SK-N-SH (cell line): ENCODE measurements at regions not wholly inside any gene's neighbourhood (a gene's known extent, or its start where the extent isn't known, plus 50 kb on each side); places are given as distances from the start of the nearest gene placed in this dataset.

ENCODE experiments used
- CTCF ChIA-PET: fragments of 300-600, 350-600 bp; formaldehyde crosslinking; extraction: SDS; loops from one replicate; lab custom pipeline; 2021; lab: Yijun Ruan, JAX
- POLR2A ChIA-PET: fragments of 350-600 bp; sonication (Branson Sonifier 250); formaldehyde crosslinking; extraction: SDS; loops from one replicate; lab custom pipeline; 2020; ENCODE audit warnings: antibody characterized with exemption, inconsistent platforms; lab: Yijun Ruan, JAX
- DNase-seq: peaks from one replicate; pipeline ENCODE4 v3.0.0; 2012
- H2AFZ ChIP-seq: fragments of 200-600 bp; sonication (generic); 2 replicates; pipeline ENCODE4 v1.8.1; 2016; ENCODE audit warnings: antibody characterized with exemption, mild to moderate bottlenecking, low read depth
- H3F3A ChIP-seq: fragments of 200-600 bp; sonication (generic); replicated peaks from 2 replicates; pipeline ENCODE3; 2016; ENCODE audit warnings: antibody characterized with exemption, mild to moderate bottlenecking; ENCODE audit not compliant: insufficient read depth
- H3K27ac ChIP-seq, 2 experiments: fragments of 200-500 bp in 1 of 2; fragments of 200-600 bp in 1 of 2; sonication (Bioruptor generic) in 1 of 2; sonication (generic), shearing (Covaris generic) in 1 of 2; 2 replicates each; pipeline versions ENCODE4 v1.5.1 to v1.6.1; 2014 to 2016; ENCODE audit warnings: low read depth in 2 of 2, inconsistent platforms in 1 of 2, low read length in 1 of 2, mild to moderate bottlenecking in 1 of 2, mixed read lengths in 1 of 2
- H3K27me3 ChIP-seq: fragments of 200-600 bp; sonication (generic), shearing (Covaris generic); 2 replicates; pipeline ENCODE4 v1.6.1; 2016; ENCODE audit warnings: mixed run types; ENCODE audit not compliant: insufficient read depth
- H3K36me3 ChIP-seq, 2 experiments: fragments of 200-500 bp in 1 of 2; fragments of 200-600 bp in 1 of 2; sonication (Bioruptor generic) in 1 of 2; sonication (generic) in 1 of 2; replicated peaks in 1 of 2; 2 replicates each; pipeline versions ENCODE3 to v1.5.1; 2014 to 2016; ENCODE audit warnings: low read length in 1 of 2, mild to moderate bottlenecking in 1 of 2; ENCODE audit not compliant: insufficient read depth in 2 of 2, control insufficient read depth in 1 of 2
- H3K4me1 ChIP-seq, 2 experiments: fragments of 200-500 bp in 1 of 2; fragments of 200-600 bp in 1 of 2; sonication (Bioruptor generic) in 1 of 2; sonication (generic), shearing (Covaris generic) in 1 of 2; 2 replicates each; pipeline versions ENCODE4 v1.5.1 to v1.6.1; 2014 to 2016; ENCODE audit warnings: low read depth in 1 of 2, low read length in 1 of 2, mixed run types in 1 of 2; ENCODE audit not compliant: insufficient read depth in 2 of 2, control insufficient read depth in 1 of 2
- H3K4me2 ChIP-seq: fragments of 200-600 bp; sonication (generic), shearing (Covaris generic); 2 replicates; pipeline ENCODE4 v1.6.1; 2017; ENCODE audit warnings: mixed run types
- H3K4me3 ChIP-seq, 2 experiments: fragments of 200-500 bp in 1 of 2; fragments of 200-600 bp in 1 of 2; sonication (Bioruptor generic) in 1 of 2; sonication (generic), shearing (Covaris generic) in 1 of 2; 2 replicates each; pipeline versions ENCODE4 v1.5.1 to v1.8.1; 2014 to 2016; ENCODE audit warnings: low read depth in 2 of 2, inconsistent platforms in 1 of 2, low read length in 1 of 2, mild to moderate bottlenecking in 1 of 2, mixed read lengths in 1 of 2, moderate library complexity in 1 of 2
- H3K79me2 ChIP-seq: fragments of 200-600 bp; sonication (generic); 2 replicates; pipeline ENCODE4 v1.8.1; 2017; ENCODE audit warnings: mild to moderate bottlenecking; ENCODE audit not compliant: insufficient read depth
- H3K9ac ChIP-seq: fragments of 200-600 bp; sonication (generic); 2 replicates; pipeline ENCODE4 v1.6.1; 2017; ENCODE audit warnings: mixed run types
- H3K9me2 ChIP-seq: fragments of 200-600 bp; sonication (generic); 2 replicates; pipeline ENCODE4 v1.6.1; 2017; ENCODE audit warnings: mixed run types
- H3K9me3 ChIP-seq: fragments of 200-600 bp; sonication (generic); 2 replicates; pipeline ENCODE4 v1.6.1; 2017; ENCODE audit warnings: mixed run types, mild to moderate bottlenecking, moderate library complexity
- H4K20me1 ChIP-seq: fragments of 200-600 bp; sonication (generic); 2 replicates; pipeline ENCODE4 v1.6.1; 2017; ENCODE audit warnings: mild to moderate bottlenecking, mixed run types; ENCODE audit not compliant: insufficient read depth
- EP300 ChIP-seq, 2 experiments: IDR thresholded peaks; 2 replicates each; pipeline versions ENCODE4 v1.4.0 to v1.6.1; 2012; ENCODE audit warnings: borderline replicate concordance in 1 of 2, low read depth in 1 of 2, low read length in 1 of 2
- EZH2phosphoT487 ChIP-seq: fragments of 200-600 bp; sonication (generic); IDR thresholded peaks from 2 replicates; pipeline ENCODE4 v1.6.1; 2017; ENCODE audit warnings: low read depth, mixed run types, mild to moderate bottlenecking, antibody characterized with exemption, moderate library complexity, borderline replicate concordance
- FOXJ3 ChIP-seq: sonication (generic); formaldehyde crosslinking; IDR thresholded peaks from 2 replicates; pipeline ENCODE4 v1.5.1; 2020; ENCODE audit warnings: mild to moderate bottlenecking, missing genetic modification reagents
- RAD21 ChIP-seq: IDR thresholded peaks from 2 replicates; pipeline ENCODE4 v1.6.1; 2012; ENCODE audit warnings: mild to moderate bottlenecking, low read length
- RXRA ChIP-seq: IDR thresholded peaks from 2 replicates; pipeline ENCODE4 v1.4.0; 2012; ENCODE audit warnings: low read depth, mild to moderate bottlenecking, borderline replicate concordance
- TCF12 ChIP-seq: IDR thresholded peaks from 2 replicates; pipeline ENCODE4 v1.4.0; 2012
- TEAD4 ChIP-seq: IDR thresholded peaks from 2 replicates; pipeline ENCODE4 v1.4.0; 2012; ENCODE audit warnings: mild to moderate bottlenecking, borderline replicate concordance; ENCODE audit not compliant: insufficient read depth
- WGBS: methylation state at CpG from one replicate; pipeline ENCODE4 v1.1.6; 2017; ENCODE audit warnings: low lambda C conversion rate; 5-methylcytosine and 5-hydroxymethylcytosine counted together
- TF ChIP-seq, protein P1 (sequence below): fragments of 150-350 bp; IDR thresholded peaks from 2 replicates; pipeline ENCODE4 v1.6.1; 2016; ENCODE audit warnings: mild to moderate bottlenecking, low read depth, low read length
- TF ChIP-seq, protein P2 (sequence below): IDR thresholded peaks from 2 replicates; pipeline ENCODE4; 2012
- TF ChIP-seq, protein P3 (sequence below): fragments of 150-350 bp; IDR thresholded peaks from 2 replicates; pipeline ENCODE4 v1.6.1; 2017; ENCODE audit warnings: antibody characterized with exemption, low read length, low read depth, borderline replicate concordance
- TF ChIP-seq, protein P4 (sequence below): IDR thresholded peaks from 2 replicates; pipeline ENCODE4 v1.4.0; 2012; ENCODE audit warnings: low read depth

DNA sequence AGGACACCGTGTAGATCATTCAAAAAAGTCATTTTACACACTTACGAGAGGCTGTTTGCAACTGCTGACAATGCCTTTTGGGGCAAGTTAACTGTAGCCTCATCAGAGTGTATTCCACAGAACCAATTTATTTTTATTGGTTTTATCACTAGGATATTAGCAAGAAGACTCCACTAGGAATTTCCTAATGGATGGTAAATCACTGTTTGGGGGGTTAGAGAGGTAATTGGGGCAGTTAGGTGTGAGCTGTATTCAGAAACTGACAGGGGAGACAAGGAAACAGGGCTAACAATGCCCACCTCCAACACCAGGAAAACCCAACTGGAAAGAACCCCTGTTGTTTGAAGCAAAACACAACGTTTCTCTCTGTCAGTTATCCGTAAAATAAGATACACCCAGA, 383.0 kb upstream of the SHH start:
- Histone ChIP-seq H3K4me2 (no peak overlapping the region), H3K27me3 (peaks cover 77% of the 10 kb centered on the region), H4K20me1 (no peaks in the 10 kb centered on the region), H3K9ac (no peak overlapping the region), H3K36me3 (no peaks in the 10 kb centered on the region), H3K9me3 (no peaks in the 10 kb centered on the region), H3K4me3 (no peak overlapping the region), H3K4me1 (no peaks in the 10 kb centered on the region), H3K9me2 (no peaks in the 10 kb centered on the region), H3K79me2 (no peaks in the 10 kb centered on the region), H3F3A (no peaks in the 10 kb centered on the region), H3K27ac (no peak overlapping the region), H2AFZ (no peak overlapping the region)
- TF ChIP-seq RAD21 (no peak), EP300 (IDR thresholded peaks at IDR 0.05; ENCODE audit: borderline replicate concordance in 1 of 2, low read depth in 1 of 2, low read length in 1 of 2) (no peak), TEAD4 (no peak), FOXJ3 (CRISPR knock-in tag) (no peak), EZH2phosphoT487 (no peak), TCF12 (no peak)
- TF ChIP-seq, protein P1, sequence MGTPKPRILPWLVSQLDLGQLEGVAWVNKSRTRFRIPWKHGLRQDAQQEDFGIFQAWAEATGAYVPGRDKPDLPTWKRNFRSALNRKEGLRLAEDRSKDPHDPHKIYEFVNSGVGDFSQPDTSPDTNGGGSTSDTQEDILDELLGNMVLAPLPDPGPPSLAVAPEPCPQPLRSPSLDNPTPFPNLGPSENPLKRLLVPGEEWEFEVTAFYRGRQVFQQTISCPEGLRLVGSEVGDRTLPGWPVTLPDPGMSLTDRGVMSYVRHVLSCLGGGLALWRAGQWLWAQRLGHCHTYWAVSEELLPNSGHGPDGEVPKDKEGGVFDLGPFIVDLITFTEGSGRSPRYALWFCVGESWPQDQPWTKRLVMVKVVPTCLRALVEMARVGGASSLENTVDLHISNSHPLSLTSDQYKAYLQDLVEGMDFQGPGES, result no peak
- TF ChIP-seq, protein P2, sequence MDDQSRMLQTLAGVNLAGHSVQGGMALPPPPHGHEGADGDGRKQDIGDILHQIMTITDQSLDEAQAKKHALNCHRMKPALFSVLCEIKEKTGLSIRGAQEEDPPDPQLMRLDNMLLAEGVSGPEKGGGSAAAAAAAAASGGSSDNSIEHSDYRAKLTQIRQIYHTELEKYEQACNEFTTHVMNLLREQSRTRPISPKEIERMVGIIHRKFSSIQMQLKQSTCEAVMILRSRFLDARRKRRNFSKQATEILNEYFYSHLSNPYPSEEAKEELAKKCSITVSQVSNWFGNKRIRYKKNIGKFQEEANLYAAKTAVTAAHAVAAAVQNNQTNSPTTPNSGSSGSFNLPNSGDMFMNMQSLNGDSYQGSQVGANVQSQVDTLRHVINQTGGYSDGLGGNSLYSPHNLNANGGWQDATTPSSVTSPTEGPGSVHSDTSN, result no peak
- no peak for DNase-seq
- CTCF ChIA-PET, result no interaction called here
- POLR2A ChIA-PET, result no interaction called here
- 10% methylated on average over 4 of the region's 4 CpGs for WGBS

DNA sequence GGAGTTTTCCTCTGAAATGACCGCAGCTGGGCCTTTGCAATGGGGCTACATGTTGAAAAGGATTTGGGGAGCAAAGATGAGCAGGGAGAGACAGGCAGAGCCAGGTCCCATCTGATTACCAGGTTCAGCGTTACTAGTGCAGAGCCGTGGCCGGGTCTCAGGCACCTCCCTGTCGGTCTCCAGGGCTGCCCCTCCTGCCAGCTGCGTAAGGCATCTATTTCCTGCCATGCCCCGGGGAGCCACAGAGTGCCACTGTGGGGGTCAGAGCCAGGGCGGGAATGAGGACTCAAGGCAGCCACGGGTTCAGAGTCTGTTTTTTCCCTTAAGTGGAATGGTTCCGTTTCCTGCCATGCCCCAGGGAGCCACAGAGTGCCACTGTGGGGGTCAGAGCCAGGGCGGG, 382.6 kb upstream of the SHH start:
- H3K9me2 ChIP-seq, result no peaks in the 10 kb centered on the region
- H3K36me3 ChIP-seq, result no peaks in the 10 kb centered on the region
- H2AFZ ChIP-seq, result no peak overlapping the region
- 11% methylated on average over 11 of the region's 11 CpGs for WGBS
- H3K4me3 ChIP-seq, result no peak overlapping the region
- DNase-seq, result no peak
- no peaks in the 10 kb centered on the region for H3F3A ChIP-seq
- no peaks in the 10 kb centered on the region for H3K4me1 ChIP-seq
- no peaks in the 10 kb centered on the region for H3K9me3 ChIP-seq
- no peak overlapping the region for H3K4me2 ChIP-seq
- H3K79me2 ChIP-seq, result no peaks in the 10 kb centered on the region
- POLR2A ChIA-PET, result no interaction called here
- peaks cover 75% of the 10 kb centered on the region for H3K27me3 ChIP-seq
- H3K9ac ChIP-seq, result no peak overlapping the region
- TF ChIP-seq RAD21 (no peak), RXRA (no peak), TCF12 (no peak)
- TF ChIP-seq, protein P3, sequence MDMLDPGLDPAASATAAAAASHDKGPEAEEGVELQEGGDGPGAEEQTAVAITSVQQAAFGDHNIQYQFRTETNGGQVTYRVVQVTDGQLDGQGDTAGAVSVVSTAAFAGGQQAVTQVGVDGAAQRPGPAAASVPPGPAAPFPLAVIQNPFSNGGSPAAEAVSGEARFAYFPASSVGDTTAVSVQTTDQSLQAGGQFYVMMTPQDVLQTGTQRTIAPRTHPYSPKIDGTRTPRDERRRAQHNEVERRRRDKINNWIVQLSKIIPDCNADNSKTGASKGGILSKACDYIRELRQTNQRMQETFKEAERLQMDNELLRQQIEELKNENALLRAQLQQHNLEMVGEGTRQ, result no peak
- TF ChIP-seq, protein P1, result no peak
- TF ChIP-seq, protein P4, sequence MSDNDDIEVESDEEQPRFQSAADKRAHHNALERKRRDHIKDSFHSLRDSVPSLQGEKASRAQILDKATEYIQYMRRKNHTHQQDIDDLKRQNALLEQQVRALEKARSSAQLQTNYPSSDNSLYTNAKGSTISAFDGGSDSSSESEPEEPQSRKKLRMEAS, result no peak
- CTCF ChIA-PET, result no interaction called here
- no peaks in the 10 kb centered on the region for H4K20me1 ChIP-seq
- H3K27ac ChIP-seq, result no peak overlapping the region
